ENCODE measurements at regions not wholly inside any gene's neighbourhood (a gene's known extent, or its start where the extent isn't known, plus 50 kb on each side); places are given as distances from the start of the nearest gene placed in this dataset.

DNA sequence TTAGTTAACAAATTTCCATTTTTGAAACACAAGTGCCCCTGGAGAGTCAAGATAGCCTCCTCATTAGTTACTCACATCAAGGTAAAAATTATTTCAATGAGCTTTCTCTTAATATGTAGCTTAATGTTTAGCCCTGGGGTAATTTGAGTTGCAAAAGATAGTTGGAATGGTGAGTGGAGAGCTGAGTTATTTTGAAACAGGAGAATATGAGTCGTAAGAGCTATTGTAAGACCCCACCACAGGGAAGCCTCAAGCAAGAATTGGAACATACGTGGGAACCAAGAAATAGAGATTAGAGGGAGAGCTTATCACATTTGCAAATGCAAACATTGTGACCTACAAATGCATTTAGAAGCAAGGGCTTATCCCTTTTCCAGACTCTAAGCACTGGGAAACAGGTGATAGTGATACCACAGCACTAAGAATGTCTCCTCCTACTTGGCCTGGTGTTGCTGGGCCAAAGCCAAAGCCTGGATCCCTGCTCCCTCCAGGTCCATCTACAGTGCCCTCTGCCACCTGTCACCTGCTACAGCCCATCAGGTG lies 635.1 kb downstream of the PTPRC start:
- TF ChIP-seq POLR2A (IDR thresholded peaks at IDR 0.05) (no peak), CTCF (IDR thresholded peaks at IDR 0.05) (no peak)

All from Peyer's patch (tissue), 4 donors.